ENCODE measurements at regions not wholly inside any gene's neighbourhood (a gene's known extent, or its start where the extent isn't known, plus 50 kb on each side); places are given as distances from the start of the nearest gene placed in this dataset.

GRCh38 chr21:25500598-25500997 is 106.7 kb downstream of the MRPL39 start:
- TF ChIP-seq CTCF (IDR thresholded peaks at IDR 0.05) (no peak), EP300 (IDR thresholded peaks at IDR 0.05) (no peak), POLR2A (IDR thresholded peaks at IDR 0.05) (no peak)
